SU-DHL-6 (cell line): ENCODE measurements at regions not wholly inside any gene's neighbourhood (a gene's known extent, or its start where the extent isn't known, plus 50 kb on each side); places are given as distances from the start of the nearest gene placed in this dataset.

Experiments
- EZH2phosphoT487 ChIP-seq: fragments of 200-600 bp; sonication (generic), shearing (Covaris generic); conservative IDR thresholded peaks from 2 replicates; pipeline ENCODE4 v1.6.1; 2018; ENCODE audit warnings: mild to moderate bottlenecking, antibody characterized with exemption, low read length, moderate library complexity, mixed read lengths
- TF ChIP-seq, protein P1 (sequence below): fragments of 200-600 bp; sonication (generic); IDR thresholded peaks from one replicate; pipeline ENCODE4 v1.5.1; 2017; ENCODE audit warnings: antibody characterized with exemption, mild to moderate bottlenecking, low read length, moderate library complexity; ENCODE audit not compliant: insufficient read depth, poor library complexity, severe bottlenecking

DNA sequence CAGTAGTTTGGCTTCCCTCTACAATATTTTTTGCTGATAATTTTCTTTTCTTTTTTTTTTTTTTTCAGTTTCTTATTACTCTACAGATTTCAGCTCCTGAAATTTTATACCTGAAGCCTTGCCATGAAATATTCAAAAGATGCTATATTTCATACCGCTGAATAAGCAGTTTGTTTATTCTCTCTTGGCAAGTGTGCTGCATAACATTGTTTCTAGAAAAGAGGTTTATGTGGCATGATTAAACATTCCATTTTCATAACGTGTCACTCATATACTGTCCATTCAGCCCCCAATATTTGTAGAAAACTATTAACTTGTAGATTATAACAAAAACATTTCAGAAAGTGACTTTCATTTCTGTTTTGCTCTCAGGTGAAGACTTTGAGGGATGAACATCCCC, 174.4 kb upstream of the NOX3 start:
- TF ChIP-seq, protein P1, sequence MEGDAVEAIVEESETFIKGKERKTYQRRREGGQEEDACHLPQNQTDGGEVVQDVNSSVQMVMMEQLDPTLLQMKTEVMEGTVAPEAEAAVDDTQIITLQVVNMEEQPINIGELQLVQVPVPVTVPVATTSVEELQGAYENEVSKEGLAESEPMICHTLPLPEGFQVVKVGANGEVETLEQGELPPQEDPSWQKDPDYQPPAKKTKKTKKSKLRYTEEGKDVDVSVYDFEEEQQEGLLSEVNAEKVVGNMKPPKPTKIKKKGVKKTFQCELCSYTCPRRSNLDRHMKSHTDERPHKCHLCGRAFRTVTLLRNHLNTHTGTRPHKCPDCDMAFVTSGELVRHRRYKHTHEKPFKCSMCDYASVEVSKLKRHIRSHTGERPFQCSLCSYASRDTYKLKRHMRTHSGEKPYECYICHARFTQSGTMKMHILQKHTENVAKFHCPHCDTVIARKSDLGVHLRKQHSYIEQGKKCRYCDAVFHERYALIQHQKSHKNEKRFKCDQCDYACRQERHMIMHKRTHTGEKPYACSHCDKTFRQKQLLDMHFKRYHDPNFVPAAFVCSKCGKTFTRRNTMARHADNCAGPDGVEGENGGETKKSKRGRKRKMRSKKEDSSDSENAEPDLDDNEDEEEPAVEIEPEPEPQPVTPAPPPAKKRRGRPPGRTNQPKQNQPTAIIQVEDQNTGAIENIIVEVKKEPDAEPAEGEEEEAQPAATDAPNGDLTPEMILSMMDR, result no peak
- no peak for TF ChIP-seq EZH2phosphoT487
